Right lobe of liver (tissue), 6 donors: ENCODE measurements at regions not wholly inside any gene's neighbourhood (a gene's known extent, or its start where the extent isn't known, plus 50 kb on each side); places are given as distances from the start of the nearest gene placed in this dataset.
A peak's percentile ranks its signal among the peaks of the same experiment; 100 is the strongest.
"Not testable (repeated sequence)": the region's sequence is repeated elsewhere in the genome, so short reads cannot be mapped to it uniquely, and the experiment has no call there.

Experiments
- ATAC-seq, 4 donors: fragments of 200-7000 bp; cut with Tn5 transposase; one replicate each; pipeline ENCODE4 v1.9.1; 2020; ENCODE audit warnings: mild to moderate bottlenecking in 4 of 4, moderate library complexity in 4 of 4
- DNase-seq, 3 donors: peaks; one replicate each; pipeline ENCODE4 v3.0.0-alpha.2; 2020
- H3K27ac ChIP-seq, 3 donors: fragments of 200-600 bp; one replicate each; pipeline ENCODE4 v1.8.0; 2022
- H3K27me3 ChIP-seq, 2 donors: fragments of 200-600 bp; one replicate each; pipeline ENCODE4 v1.8.0; 2022
- H3K36me3 ChIP-seq, 4 donors: fragments of 200-600 bp; sonication (generic) in 1 of 4; one replicate each; pipeline versions ENCODE4 v1.5.1 to v1.8.0; 2017 to 2022; ENCODE audit warnings: control low read depth in 1 of 4
- H3K4me1 ChIP-seq, 4 donors: fragments of 200-600 bp; sonication (generic) in 1 of 4; one replicate each; pipeline versions ENCODE4 v1.5.1 to v1.8.0; 2017 to 2022; ENCODE audit warnings: control low read depth in 1 of 4
- H3K4me3 ChIP-seq, 3 donors: fragments of 200-600 bp; one replicate each; pipeline ENCODE4 v1.8.0; 2022
- H3K9me3 ChIP-seq, 4 donors: fragments of 200-600 bp; sonication (generic) in 1 of 4; one replicate each; pipeline versions ENCODE4 v1.5.1 to v1.8.0; 2017 to 2022; ENCODE audit warnings: control low read depth in 1 of 4
- CTCF ChIP-seq, 4 donors: fragments of 200-600 bp in 3 of 4; fragments of 450-650 bp in 1 of 4; IDR thresholded peaks; one replicate each; pipeline versions ENCODE4 v1.5.1 to v1.8.0; 2016 to 2022; ENCODE audit warnings: antibody characterized with exemption in 4 of 4, mild to moderate bottlenecking in 2 of 4
- POLR2A ChIP-seq: fragments of 450-650 bp; IDR thresholded peaks from one replicate; pipeline ENCODE4 v1.6.1; 2017; ENCODE audit warnings: antibody characterized with exemption, mild to moderate bottlenecking
- WGBS: methylation state at CpG from one replicate; pipeline ENCODE4 v1.1.6; 2018; ENCODE audit warnings: low coverage, low lambda C conversion rate; ENCODE audit not compliant: insufficient coverage; ENCODE audit errors: missing lambda C conversion rate; 5-methylcytosine and 5-hydroxymethylcytosine counted together
- intact Hi-C, 2 donors: fragments of 100-400 bp; cut with DNase I; formaldehyde crosslinking; loops; one replicate each; pipeline versions ENCODE4 v1.11.2 to v1.14.1; 2022
- donor health status: DM: no; HTN: yes; CAD: no.
- donor health status: DM: no; HTN: no; CAD: no.
- donor health status: DM: no; HTN: no; CAD: no.
- donor health status: DM: no; HTN: yes; CAD: no.
- donor health status: DM: no; HTN: yes; CAD: no.

- intact Hi-C loops = no loop called here
- 55% methylated on average over 1 of the region's 1 CpG for WGBS
Observed at GRCh38 chr10:121385136-121385535, 213.1 kb downstream of the FGFR2 start.

DNA sequence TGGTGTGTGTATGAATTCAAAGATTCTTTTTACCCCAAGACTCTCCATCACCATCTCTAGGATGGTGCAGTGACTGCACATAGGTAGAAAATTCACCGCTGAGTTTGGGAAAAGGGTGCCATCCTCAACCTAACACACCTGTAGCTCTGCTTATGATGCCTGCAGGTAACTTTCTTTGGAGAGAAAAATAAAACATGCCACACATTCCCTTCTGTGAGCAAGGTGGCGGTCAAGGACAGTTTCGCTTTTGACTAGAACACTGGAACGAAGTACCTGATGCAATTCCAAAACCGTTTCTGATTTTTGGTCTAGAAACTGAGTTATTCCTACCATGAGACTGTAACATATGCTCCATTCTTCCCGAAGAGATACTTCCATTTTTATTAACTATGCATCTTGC lies 205.6 kb downstream of the FGFR2 start:
- TF ChIP-seq POLR2A (no peak), CTCF (IDR thresholded peaks at IDR 0.05) (peak in 3 of 4 donors; percentile 5 to 8 (median 5))
- WGBS = 48% methylated on average over 6 of the region's 6 CpGs
- Histone ChIP-seq H3K27me3 (no peaks in the 10 kb centered on the region), H3K36me3 (no peaks in the 10 kb centered on the region), H3K27ac (no peak overlapping the region), H3K4me1 (no peaks in the 10 kb centered on the region), H3K9me3 (no peaks in the 10 kb centered on the region), H3K4me3 (no peak overlapping the region)
- peak in 1 of 4 donors; percentile 46 for ATAC-seq
- DNase-seq = no peak
- intact Hi-C loops = no loop called here

More at GRCh38 chr10:121385136-121385535, 213.1 kb downstream of the FGFR2 start:
- H3K9me3 ChIP-seq = no peaks in the 10 kb centered on the region
- ATAC-seq = no peak
- H3K4me1 ChIP-seq = no peaks in the 10 kb centered on the region
- H3K36me3 ChIP-seq = no peaks in the 10 kb centered on the region
- no peak overlapping the region for H3K27ac ChIP-seq
- no peaks in the 10 kb centered on the region for H3K27me3 ChIP-seq
- no peak overlapping the region for H3K4me3 ChIP-seq
- DNase-seq = no peak
- TF ChIP-seq POLR2A (no peak), CTCF (IDR thresholded peaks at IDR 0.05) (no peak)

DNA sequence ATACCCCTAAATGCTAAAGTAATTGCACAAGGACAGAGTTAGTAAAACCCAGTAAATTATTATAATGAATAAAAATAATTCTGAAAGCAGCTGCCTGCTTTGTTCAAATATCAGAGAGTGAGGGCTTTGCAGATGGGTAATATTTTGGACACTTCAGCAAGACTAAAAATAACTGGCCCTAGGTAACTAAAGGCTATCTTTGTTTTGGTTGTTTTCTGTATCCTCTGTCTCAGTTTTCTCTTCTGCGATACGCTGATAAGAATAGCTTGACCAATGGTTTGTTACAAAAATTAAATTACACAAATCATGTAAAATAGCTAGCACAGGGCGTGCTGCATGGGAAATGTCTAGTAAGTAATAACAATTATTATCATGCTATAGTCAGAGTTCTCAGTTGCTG lies 204.7 kb downstream of the FGFR2 start:
- Histone ChIP-seq H3K27me3 (no peaks in the 10 kb centered on the region), H3K4me1 (no peaks in the 10 kb centered on the region), H3K27ac (no peak overlapping the region), H3K9me3 (no peaks in the 10 kb centered on the region), H3K4me3 (no peak overlapping the region), H3K36me3 (no peaks in the 10 kb centered on the region)
- ATAC-seq (no peak), DNase-seq (no peak)
- intact Hi-C loops = no loop called here
- no peak for TF ChIP-seq CTCF (IDR thresholded peaks at IDR 0.05)
- no peak for TF ChIP-seq POLR2A
- 66% methylated on average over 3 of the region's 3 CpGs for WGBS

DNA sequence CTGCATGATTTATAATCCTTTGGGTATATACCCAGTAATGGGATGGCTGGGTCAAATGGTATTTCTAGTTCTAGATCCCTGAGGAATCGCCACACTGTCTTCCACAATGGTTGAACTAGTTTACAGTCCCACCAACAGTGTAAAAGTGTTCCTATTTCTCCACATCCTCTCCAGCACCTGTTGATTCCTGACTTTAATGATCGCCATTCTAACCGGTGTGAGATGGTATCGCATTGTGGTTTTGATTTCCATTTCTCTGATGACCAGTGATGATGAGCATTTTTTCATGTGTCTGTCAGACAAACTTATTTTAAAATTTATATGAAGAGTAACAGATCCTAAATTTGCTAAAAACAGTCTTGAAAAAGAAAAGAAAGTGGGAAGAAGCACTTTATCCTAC lies 197.7 kb downstream of the FGFR2 start:
- H3K9me3 ChIP-seq, H3K4me3 ChIP-seq, H3K4me1 ChIP-seq, DNase-seq, H3K27ac ChIP-seq, H3K27me3 ChIP-seq, intact Hi-C loops, H3K36me3 ChIP-seq, ATAC-seq: not testable (repeated sequence)
- WGBS = 78% methylated on average over 4 of the region's 4 CpGs

DNA sequence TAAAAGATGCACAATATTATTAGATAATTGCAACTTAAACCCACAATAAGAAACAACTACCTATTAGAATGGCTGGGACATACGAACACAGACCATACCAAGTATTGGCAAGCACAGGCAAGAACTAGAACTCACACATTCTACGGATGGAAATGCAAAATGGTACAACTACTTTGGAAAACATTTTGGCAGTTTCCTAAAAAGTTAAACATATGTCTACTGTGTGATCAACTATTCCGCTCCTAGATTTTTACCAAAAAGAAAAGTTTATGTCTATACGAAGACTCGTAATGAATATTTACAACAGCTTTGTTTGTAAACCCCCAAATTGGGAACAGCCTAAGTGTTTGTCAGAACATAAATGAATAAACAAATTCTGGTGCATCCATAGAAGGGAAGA lies 194.7 kb downstream of the FGFR2 start:
- no peak for TF ChIP-seq CTCF (IDR thresholded peaks at IDR 0.05)
- TF ChIP-seq POLR2A = no peak
- intact Hi-C loops = no loop called here
- H3K27ac ChIP-seq = no peak overlapping the region
- H3K27me3 ChIP-seq = no peaks in the 10 kb centered on the region
- no peak overlapping the region for H3K4me3 ChIP-seq
- no peaks in the 10 kb centered on the region for H3K4me1 ChIP-seq
- no peaks in the 10 kb centered on the region for H3K36me3 ChIP-seq
- 89% methylated on average over 5 of the region's 5 CpGs for WGBS
- DNase-seq = no peak
- no peaks in the 10 kb centered on the region for H3K9me3 ChIP-seq
- no peak for ATAC-seq
